Activated T-cell treated with anti-CD3 and anti-CD28 coated beads, Interleukin-2, amount 50 U/mL, for 1 hour (primary cell): ENCODE measurements at regions not wholly inside any gene's neighbourhood (a gene's known extent, or its start where the extent isn't known, plus 50 kb on each side); places are given as distances from the start of the nearest gene placed in this dataset.
A peak's percentile ranks its signal among the peaks of the same experiment; 100 is the strongest.
"Not testable (repeated sequence)": the region's sequence is repeated elsewhere in the genome, so short reads cannot be mapped to it uniquely, and the experiment has no call there.

Source experiments
- DNase-seq: peaks from one replicate; pipeline ENCODE4 v3.0.0-alpha.2; 2020

DNA sequence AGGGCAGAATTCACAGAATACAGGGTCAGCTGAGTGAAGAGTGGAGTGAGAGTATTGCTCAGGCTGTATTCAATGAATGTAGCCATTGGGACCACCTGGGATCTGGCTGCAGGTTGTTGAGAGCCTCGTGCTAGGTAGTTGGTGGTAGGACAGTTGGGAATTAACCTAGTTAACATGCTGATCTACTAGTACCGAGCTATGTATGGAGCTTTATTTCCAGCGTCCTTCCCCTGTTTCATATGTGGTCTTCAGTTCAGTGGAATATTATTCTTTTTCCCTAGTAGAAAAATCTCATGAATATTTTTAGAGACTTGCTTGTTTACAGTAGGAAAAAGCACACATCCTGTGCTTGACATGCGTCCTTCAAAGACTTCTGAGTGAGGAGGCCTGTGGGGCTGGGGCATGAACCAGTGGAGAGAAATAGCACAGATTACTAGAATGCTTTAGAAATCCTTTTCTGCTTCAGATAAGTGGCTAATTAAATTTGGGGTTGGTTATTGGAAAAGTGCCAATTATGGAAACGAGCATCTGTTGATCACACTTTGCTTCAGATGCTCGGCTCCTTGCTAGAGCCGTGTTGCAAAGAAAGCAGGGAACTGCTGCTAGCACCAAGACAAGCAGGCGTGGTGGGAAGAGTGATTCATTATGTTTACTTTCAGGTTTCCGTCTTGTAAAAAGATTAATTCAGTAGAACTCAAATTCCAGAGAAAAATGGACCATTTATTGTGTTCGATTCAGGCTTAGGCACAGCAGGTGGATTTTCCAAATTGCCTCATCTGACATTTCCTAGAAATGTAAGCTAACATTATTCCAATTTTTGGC lies 53.6 kb downstream of the ARF6 start:
- peak; percentile 22 for DNase-seq

DNA sequence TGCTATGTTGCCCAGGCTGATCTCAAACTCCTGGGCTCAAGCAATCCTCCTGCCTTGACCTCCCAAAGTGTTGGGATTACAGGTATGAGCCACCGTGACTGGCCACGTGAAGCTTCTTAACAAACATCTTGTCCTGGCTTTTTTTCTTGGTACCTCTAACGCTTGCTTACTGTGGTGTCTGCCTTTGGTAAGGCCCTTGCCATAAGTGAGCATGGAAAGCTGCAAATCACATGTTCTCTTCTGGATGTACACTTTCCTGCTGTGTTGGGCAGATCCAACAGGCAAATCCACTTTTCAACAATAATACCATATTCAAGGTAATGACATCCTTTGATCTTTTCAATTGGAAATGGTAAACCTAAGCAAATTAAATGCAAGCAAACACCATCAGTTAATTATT lies 54.6 kb downstream of the ARF6 start:
- no peak for DNase-seq

DNA sequence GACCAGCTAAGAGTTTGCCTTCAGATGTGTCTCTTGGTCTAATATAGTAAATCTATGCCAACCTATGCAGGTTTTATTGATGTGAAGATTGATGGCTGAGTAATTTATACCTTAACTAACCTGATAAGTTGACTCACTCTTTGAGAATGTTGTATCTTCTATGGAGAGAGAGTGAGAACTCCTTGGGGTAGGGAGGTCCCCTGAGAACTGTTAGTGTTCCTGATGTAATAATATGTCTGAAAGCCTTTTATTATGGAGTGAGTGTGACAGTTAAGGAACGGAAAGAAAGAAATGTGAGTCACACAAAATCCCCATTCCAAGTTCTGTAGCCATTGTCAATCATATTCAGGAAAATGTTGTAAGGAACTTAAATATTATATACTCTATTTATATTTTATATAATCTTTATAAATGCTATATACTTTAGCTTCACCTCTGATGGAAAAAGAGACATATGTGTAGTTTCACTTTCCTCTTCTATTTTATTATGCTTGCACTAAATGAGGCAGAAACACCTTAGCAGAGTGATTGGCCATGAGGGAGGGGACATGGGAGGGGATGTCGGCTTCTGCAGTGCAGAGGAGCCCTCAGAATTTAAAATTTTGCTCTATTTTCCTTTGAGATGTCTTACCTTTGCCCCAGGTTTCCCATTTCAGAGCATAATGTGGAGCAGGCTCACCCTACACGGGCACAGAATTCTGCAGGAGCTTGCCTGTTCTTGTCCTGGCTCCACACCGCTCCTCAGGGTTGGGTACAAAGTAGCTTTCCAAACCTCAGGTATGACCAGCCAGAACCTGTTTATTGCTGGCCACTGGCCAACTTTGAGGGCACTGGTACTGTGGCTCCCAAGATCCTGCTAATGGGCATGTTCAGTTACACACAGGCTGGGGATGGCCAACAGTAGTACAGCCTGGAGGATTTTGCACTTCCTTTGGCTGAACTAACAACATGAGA lies 57.7 kb downstream of the ARF6 start:
- DNase-seq, result no peak

DNA sequence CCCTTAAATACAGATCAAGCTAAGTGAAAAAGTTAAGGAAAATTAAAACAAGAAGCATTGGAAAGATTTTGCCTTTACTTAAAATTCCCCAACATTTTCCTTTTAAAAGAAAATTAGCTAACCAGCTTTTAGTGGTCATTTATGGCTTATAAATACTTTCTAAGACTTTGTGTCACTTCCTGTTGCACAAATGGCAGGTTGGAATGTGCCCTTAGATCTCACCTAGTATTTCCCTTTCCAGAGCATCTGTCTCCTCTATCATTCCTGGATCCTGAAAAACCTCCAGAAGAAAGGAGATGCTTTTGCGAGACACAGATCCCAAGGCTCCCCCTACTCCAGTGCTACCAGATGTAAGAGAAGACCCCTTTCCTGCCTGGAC lies 58.3 kb downstream of the ARF6 start:
- DNase-seq, result no peak

DNA sequence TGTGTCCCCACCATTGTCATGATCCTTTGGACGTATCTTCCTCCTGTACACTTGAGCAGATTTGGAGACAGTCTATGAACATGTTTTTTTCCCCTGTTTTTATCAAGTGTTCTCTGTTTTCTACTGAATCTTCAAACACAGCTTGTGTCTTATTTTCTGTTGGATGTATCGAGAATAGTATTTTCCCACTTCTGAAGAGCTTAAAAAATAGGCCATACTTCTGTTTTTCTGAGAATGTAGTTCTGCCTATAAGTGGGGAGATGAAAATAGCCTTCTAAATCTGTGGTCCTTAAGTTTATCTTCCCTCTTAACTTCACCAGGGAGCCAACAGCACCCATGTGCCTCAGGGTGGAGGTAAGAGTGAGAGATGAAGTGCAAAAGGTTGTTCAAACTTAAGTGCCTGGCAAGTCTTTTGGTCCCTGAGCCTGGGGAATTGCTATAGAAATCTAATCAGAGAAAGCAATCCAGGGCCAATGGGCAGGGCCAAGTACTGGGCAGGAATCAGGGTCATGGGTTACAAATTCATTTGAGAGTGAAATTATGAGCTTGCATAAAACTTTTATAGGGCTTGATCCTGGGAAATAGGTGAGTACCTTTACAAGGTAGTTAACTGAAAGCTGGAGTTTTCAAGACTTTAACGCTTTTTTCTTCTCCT lies 58.9 kb downstream of the ARF6 start:
- no peak for DNase-seq

DNA sequence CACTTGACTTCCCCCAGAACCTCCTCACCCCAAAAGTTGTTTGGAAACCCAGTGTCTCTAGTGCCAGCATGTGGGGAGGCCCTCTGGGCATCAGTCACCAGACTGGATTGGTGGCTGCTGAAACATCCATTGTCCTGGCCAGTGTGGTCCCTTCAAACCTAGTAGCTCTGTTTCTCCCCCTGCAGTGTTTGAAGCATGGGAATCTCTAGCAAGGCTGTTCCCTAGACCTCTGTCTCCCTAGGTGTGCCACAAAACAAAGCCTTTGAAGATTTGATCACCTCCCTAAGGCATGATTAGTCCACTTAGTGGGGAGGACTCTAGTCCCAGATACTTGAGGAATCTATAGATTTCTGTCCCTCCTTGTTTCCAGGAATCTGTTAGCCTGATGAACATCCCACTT lies 60.3 kb downstream of the ARF6 start:
- DNase-seq, result no peak

DNA sequence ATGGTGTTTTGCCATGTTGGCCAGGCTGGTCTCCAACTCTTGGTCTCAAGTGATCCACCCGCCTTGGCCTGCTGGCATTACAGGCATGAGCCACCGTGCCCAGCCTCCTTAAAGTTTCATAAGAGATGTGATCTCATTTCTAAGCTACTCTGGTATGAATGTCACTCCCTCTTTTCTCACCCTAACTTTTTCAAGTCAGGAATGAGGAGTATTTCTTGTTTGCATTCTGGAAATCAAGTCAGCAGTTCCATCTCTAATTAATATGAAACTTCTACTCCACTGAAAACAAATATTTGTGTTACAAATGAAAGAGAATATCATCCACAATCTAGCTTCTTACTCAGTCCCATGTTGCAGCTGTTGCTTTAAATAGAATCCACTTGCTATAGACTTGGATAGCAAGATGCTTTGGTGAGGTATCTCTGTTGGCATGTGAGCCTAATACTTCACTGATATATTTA lies 61.3 kb downstream of the ARF6 start:
- DNase-seq, result no peak

DNA sequence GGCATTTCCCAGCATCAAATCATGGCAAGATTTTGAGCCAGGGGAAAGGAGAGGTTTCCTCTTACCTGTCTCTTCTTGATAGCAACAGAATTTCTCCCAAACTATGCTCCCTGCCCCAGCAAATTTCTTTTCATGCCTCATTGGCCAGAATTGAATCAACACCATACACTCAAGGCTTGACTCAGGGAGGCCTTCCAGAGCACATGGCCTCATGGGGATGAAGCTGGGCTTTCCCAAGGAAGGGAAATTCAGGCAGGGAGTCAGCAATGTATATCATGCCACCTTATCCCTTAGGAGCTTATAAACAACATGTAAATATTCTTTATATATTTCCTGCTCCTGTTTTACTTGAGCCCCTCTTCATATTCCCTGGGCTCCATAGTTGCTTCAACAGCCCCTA lies 62.1 kb downstream of the ARF6 start:
- no peak for DNase-seq

DNA sequence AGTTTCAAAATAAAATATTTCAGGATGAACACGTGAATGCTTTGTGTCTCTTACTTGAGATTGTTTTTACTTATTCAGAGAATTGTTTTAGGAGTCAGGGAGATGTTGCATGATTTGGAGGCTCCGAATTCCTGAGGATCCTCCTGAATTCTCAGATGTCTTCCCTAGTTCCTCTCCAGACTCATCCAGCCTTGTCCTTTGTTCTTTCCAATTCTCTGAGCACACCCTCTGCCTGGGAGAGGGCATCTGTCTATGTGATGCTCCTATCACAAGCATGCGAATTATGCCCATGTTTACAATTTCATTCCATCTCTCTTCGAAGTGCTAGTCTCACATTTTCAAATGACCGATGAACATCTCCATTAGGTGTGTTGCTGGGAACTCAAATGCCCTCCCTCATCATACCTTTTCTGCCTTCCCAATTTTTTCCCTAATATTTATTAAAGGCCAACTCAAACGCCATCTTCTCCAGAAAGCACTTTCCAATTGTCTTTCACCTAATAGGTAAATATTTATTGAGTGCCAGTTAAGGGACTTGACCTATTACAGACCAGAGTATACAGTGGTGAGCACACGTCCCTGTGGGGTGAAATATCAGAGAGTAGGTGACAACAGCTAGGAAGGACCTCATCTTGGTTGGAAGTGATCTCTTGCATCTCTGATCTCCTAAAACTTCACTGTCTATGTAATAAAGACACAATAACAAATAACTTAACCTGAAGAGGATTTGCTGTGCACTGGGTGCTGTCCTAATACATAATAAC lies 64.4 kb downstream of the ARF6 start:
- no peak for DNase-seq

DNA sequence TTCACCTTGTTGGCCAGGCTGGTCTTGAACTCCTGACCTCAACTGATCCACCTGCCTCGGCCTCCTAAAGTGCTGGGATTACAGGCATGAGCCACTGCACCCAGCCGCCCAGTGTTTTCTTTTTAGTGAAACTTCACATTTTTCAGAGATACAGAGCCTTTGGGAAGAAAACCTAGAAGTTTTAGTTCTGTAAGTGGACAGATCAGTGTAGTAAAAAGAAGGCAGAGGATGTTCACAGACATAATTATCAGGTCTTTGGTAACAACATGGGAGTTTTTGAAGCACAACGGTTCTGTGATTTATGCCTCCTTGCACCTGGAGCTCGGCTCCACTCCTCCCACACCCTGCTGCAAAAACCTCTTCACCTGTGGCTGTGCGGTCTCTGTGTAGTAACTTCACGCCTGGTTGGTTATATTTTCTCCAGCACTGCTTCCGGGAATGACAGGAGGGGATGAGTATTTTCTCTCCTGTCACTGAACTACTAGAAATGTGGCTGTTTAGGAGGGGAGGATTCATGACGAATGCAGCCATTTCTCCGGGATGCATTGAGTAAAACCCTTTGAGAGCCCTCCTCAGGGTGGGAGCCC lies 67.0 kb downstream of the ARF6 start:
- DNase-seq, result no peak

DNA sequence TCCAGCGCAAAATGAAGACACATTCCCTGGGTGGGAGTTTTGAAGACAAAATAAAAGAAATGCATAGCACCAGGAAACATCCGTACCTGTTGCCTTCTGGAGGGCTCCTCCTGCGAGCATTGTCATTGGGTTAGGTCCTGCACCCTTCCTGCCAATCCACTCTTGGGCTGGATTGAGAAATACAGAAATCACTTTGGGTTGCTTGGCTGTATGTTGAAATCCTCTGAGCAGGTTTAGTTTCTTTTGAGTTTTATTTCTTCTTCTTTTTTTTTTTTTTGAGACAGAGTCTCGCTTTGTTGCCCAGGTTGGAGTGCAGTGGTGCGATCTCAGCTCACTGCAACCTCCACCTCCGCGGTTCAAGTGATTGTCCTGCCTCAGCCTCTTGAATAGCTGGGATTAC lies 67.6 kb downstream of the ARF6 start:
- no peak for DNase-seq

DNA sequence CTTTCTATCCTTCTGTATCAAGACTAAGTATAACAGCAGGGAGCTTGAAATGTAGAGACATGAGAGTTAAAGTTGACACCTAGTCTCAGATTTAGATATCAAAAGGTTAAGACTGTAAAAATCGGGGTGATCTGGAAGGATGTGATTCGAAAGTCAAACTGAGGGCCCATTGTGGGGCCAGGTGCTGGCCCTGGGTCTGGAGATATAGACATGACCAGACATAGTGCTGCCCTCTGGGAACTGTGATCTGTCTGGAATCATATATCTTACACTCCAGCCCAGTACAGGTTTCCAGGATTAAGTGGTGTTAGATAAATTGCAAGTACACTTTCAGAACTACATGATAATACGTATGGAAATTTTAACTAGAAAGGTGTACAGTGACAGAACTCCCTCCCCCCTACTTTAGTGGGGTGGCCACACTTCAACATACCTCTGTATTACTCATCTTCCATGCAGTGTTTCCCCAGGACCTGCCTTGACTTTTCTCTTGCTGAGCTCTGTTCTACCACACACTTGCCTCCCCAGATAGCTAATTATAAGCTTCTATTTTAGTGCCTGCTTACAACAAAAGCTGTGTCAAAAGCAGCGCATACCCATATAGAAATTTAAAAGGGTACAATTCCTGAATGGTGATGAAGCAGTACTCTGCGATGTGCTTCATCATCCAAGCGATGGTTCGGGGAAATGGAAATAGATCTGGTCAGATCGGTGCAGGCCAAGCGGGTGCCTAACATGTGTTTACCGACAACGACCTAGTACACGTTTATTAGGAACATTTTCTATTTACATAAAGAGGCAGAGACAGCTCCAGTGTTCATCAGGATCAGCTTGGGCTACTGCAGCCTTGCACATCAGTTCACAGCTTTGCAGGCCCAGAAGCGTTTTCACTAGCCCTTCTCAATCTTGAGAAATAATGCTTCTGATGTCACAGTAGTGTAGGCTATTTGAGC lies 68.7 kb downstream of the ARF6 start:
- no peak for DNase-seq

DNA sequence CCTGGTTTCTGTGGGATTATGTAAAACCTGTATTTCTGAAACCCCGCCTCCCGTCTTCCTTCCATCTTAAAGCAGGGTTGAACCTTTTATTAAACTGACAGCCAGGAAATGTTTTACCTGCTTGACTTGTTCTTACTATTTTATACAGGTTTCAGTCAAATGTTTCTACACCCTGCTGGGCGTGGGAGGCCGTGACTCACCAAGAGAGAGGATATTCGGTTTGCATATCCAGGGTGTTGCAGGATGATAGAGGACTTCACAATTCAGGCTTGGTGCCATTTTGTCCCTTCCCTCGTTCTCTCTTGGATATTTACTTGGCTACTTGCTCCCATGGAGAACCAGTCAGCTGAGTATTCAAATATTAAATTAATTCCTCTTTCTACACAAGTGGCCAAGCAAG lies 69.7 kb downstream of the ARF6 start:
- no peak for DNase-seq

DNA sequence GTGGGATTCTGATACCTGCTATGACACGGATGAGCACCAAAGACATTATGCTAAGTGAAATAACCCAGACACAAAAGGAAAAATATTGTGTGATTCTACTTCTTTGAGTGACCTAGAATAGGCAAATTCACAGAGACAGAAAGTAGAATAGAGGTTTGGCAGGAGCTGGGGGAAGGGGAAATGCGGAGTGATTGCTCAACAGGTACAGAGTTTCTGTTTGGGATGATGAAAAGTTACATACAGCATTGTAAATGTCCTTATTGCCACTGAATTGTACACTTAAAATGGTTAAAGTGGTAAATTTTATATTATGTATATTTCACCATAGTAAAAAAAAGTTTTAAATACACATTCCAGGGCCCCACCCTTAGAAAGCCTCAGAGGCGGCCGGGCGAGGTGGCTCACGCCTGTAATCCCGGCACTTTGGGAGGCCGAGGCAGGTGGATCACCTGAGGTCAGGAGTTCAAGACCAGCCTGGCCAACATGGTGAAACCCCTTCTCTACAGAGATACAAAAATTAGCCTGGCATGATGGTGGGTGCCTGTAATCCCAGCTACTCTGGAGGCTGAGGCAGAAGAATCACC lies 72.3 kb downstream of the ARF6 start:
- DNase-seq, result not testable (repeated sequence)

DNA sequence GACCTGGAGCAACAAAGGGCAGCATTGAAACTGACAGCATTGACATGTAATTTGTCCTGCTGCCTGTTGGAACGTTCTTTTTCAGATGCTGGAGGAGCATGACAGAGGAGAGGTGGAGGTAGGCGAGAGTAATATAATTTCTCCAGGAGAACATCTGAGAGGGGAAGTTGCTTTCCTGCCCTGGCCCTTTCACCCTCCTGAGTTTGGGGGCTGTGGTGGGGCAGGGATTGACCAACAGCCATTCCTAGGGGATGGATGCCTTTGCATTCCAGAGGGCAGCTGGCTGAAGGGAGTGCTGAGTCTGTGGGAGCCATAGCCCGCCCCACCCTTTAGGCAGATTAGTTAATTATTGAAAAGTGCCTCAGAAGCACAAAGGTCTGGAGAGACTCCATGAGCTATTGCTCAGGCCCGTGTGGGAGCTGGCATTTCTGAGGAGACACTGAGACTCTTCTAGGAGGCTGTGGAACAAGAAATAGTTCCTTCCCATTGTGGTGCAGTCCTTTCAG lies 73.5 kb downstream of the ARF6 start:
- no peak for DNase-seq

DNA sequence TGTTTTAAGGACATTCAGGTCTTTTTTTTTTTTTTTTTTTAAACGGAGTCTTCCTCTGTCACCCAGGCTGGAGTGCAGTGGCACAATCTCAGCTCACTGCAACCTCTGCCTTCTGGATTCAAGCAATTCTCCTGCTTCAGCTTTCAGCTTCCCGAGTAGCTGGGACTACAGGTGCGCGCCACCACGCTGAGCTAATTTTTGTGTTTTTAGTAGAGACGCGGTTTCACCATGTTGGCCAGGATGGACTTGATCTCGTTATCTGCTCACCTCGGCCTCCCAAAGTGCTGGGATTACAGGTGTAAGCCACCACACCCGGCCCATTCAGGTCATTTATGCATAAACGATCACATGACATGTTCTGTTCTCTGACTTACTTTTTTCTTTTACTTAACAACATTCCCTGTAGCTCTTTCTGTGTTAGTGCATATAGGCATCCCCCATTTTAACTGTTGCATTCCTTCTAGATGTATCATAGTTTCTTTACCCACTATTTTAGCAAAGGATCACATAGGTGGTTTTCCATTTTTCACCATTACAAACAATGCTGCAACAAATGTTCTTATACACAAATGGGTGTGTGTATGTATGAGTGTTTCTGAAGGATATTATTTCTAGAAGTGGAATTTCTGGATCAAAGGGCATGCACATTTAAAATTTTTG lies 74.2 kb downstream of the ARF6 start:
- no peak for DNase-seq

DNA sequence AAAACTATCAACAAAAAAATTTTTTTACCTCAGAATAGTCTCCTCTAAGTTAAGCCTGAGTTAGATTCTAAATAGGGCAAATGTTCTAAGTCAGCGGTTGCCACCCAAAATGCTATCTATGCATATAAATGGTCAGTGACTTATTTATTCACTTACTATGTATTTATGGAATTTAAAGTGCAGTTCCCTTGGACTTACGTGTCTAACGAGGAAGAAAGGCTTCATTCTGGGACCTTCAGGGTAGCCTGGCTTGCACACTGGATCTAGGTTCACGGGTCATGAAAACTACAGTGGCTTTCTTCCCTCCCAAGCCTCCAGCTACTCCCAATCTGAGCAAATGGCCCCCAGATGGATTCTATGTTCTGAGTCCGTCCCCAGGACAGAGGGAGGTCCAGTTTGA lies 77.1 kb downstream of the ARF6 start:
- no peak for DNase-seq

DNA sequence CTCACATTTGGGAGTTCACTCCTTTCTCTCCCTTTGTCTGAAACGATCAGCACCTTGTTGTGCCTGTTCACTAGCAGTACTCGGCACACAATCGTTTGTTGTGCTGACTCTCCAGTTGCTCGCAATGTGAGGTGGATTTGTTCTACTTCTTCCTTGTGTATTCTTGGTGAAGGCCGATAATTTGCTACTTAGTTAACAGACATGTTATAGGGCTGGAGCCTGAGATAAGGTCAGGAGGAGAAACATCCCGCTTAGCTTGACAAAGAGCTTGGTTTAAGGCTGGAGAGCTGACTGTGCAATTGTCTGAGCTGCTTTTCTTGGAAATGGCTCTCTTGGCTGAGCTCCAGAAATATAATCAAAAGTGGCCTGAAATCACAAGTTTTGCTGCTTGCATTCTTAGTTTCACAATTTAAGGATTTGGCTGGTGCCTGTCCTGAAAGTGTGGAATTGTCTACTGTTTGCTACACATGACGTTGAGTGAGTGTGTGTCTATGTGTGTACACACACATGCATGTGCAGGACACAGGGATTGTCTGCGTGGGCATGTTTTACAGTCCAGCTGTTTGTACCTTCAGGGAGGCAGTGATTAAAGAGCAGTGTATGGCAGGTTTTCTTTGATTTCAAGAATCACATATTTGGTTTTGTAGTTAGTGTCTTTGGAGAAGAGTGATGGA lies 77.7 kb downstream of the ARF6 start:
- no peak for DNase-seq
